CD8-positive, alpha-beta memory T cell (primary cell): ENCODE measurements at regions not wholly inside any gene's neighbourhood (a gene's known extent, or its start where the extent isn't known, plus 50 kb on each side); places are given as distances from the start of the nearest gene placed in this dataset.

Source experiments
- CTCF ChIA-PET: fragments of 350-600 bp; sonication (Branson Sonifier 250); formaldehyde crosslinking; loops from one replicate; lab custom pipeline; 2021; ENCODE audit warnings: antibody characterized with exemption; lab: Charles Lee
- POLR2A ChIA-PET: fragments of 350-600 bp; sonication (Branson Sonifier 250); formaldehyde crosslinking; loops from one replicate; lab custom pipeline; 2021; ENCODE audit warnings: antibody characterized with exemption; lab: Charles Lee
- DNase-seq, 5 donors: peaks; one replicate each; pipeline versions ENCODE4 v3.0.0 to v3.0.0-alpha.2; 2020 to 2022; ENCODE audit warnings: mixed read lengths in 1 of 5
- H3K27ac ChIP-seq: one replicate; pipeline ENCODE4 v1.7.0; 2013; ENCODE audit warnings: low read depth, mild to moderate bottlenecking, low read length, moderate library complexity
- H3K27me3 ChIP-seq: 2 replicates; pipeline ENCODE4 v1.7.0; 2013; ENCODE audit warnings: low read length, mild to moderate bottlenecking; ENCODE audit not compliant: insufficient read depth, poor library complexity, severe bottlenecking
- H3K36me3 ChIP-seq: 2 replicates; pipeline ENCODE4 v1.7.0; 2013; ENCODE audit warnings: mild to moderate bottlenecking, low read length, moderate library complexity; ENCODE audit not compliant: insufficient read depth
- H3K4me1 ChIP-seq: 2 replicates; pipeline ENCODE4 v1.7.0; 2013; ENCODE audit warnings: mild to moderate bottlenecking, low read length, moderate library complexity; ENCODE audit not compliant: insufficient read depth
- H3K4me3 ChIP-seq: 2 replicates; pipeline ENCODE4 v1.7.0; 2013; ENCODE audit warnings: mild to moderate bottlenecking, low read length
- H3K9me3 ChIP-seq: 2 replicates; pipeline ENCODE4 v1.7.0; 2013; ENCODE audit warnings: mild to moderate bottlenecking, low read length
- H3K27ac Mint-ChIP-seq, 8 donors: one replicate each; pipeline ENCODE4 v1.8.0; 2020 to 2021; ENCODE audit warnings: mixed read lengths in 8 of 8, mild to moderate bottlenecking in 6 of 8, inconsistent platforms in 3 of 8, moderate library complexity in 3 of 8
- H3K27me3 Mint-ChIP-seq, 2 donors: one replicate each; pipeline ENCODE4 v1.8.0; 2020 to 2021; ENCODE audit warnings: mixed read lengths in 2 of 2, mild to moderate bottlenecking in 1 of 2, moderate library complexity in 1 of 2
- H3K36me3 Mint-ChIP-seq, 3 donors: one replicate each; pipeline ENCODE4 v1.8.0; 2020 to 2021; ENCODE audit warnings: mixed read lengths in 3 of 3, inconsistent platforms in 1 of 3, mild to moderate bottlenecking in 1 of 3
- H3K4me1 Mint-ChIP-seq, 3 donors: one replicate each; pipeline ENCODE4 v1.8.0; 2020 to 2021; ENCODE audit warnings: mixed read lengths in 3 of 3, inconsistent platforms in 1 of 3, mild to moderate bottlenecking in 1 of 3
- H3K4me3 Mint-ChIP-seq, 7 donors: one replicate each; pipeline ENCODE4 v1.8.0; 2020 to 2021; ENCODE audit warnings: mixed read lengths in 7 of 7, mild to moderate bottlenecking in 6 of 7, moderate library complexity in 4 of 7, inconsistent platforms in 2 of 7
- H3K9me3 Mint-ChIP-seq, 5 donors: one replicate each; pipeline ENCODE4 v1.8.0; 2020 to 2022; ENCODE audit warnings: mixed read lengths in 5 of 5, mild to moderate bottlenecking in 3 of 5, moderate library complexity in 2 of 5, inconsistent platforms in 1 of 5

DNA sequence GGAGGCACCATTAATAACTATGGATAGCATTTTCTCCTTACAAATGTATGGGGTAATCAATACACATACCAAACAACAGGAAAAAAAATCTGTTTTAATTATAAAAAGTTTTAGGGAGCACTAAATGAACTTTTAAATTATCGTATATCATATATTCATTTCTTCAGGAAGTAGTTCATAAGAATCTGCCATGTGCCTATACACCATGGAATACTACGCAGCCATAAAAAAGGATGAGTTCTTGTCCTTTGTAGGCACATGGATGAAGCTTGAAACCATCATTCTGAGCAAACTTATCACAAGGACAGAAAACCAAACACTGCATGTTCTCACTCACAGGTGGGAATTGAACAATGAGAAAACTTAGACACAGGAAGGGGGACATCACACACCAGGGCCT, 162.1 kb upstream of the RASA1 start:
- peaks cover 0 to 3% (median 0%) of the 10 kb centered on the region in 5 donors for H3K9me3 Mint-ChIP-seq
- no peak overlapping the region for H3K27ac Mint-ChIP-seq
- H3K9me3 ChIP-seq, result no peaks in the 10 kb centered on the region
- CTCF ChIA-PET, result interaction anchor here (1.1 kb wide), 1 partner anchor 20 kb away, joined by 3 read pairs; no protein-coding TSS in a partner anchor
- no peaks in the 10 kb centered on the region for H3K27me3 ChIP-seq
- H3K27me3 Mint-ChIP-seq, result no peaks in the 10 kb centered on the region
- H3K4me3 Mint-ChIP-seq, result no peak overlapping the region
- H3K4me3 ChIP-seq, result no peak overlapping the region
- POLR2A ChIA-PET, result no interaction called here
- peaks cover 0 to 6% (median 0%) of the 10 kb centered on the region in 3 donors for H3K36me3 Mint-ChIP-seq
- H3K4me1 ChIP-seq, result peaks cover 3% of the 10 kb centered on the region
- peaks cover 19 to 28% (median 26%) of the 10 kb centered on the region in 3 donors for H3K4me1 Mint-ChIP-seq
- no peak overlapping the region for H3K27ac ChIP-seq
- no peak for DNase-seq
- H3K36me3 ChIP-seq, result no peaks in the 10 kb centered on the region

DNA sequence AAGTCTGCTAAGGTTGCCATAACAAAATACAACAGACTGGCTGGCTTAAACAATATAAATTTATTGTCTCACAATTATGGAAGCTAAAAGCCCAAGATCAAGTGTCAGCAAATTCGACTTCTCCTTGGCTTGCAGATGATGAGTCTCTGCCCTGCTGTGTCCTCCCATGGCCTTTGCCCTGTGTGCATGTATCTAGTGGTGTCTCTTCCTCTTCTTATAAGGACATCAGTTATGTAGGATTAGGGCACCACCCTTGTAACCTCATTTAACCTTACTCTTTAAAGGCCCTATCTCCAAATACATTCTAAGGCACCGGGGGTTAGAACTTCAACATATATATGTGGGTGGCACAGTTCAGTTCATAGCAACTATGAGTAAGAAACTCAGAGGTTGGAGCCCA, 157.9 kb upstream of the RASA1 start:
- no peaks in the 10 kb centered on the region for H3K36me3 ChIP-seq
- peaks cover 0 to 3% (median 0%) of the 10 kb centered on the region in 5 donors for H3K9me3 Mint-ChIP-seq
- H3K4me1 Mint-ChIP-seq, result peaks cover 2 to 9% (median 9%) of the 10 kb centered on the region in 3 donors
- H3K9me3 ChIP-seq, result no peaks in the 10 kb centered on the region
- H3K4me3 ChIP-seq, result no peak overlapping the region
- H3K27ac ChIP-seq, result no peak overlapping the region
- no peak overlapping the region for H3K4me3 Mint-ChIP-seq
- H3K27me3 ChIP-seq, result no peaks in the 10 kb centered on the region
- ChIA-PET CTCF (no interaction called here), POLR2A (no interaction called here)
- no peak for DNase-seq
- H3K4me1 ChIP-seq, result no peaks in the 10 kb centered on the region
- no peak overlapping the region for H3K27ac Mint-ChIP-seq
- no peaks in the 10 kb centered on the region for H3K27me3 Mint-ChIP-seq
- H3K36me3 Mint-ChIP-seq, result peaks cover 0 to 5% (median 0%) of the 10 kb centered on the region in 3 donors

GRCh38 chr5:87110721-87111120, 157.0 kb upstream of the RASA1 start:
- H3K4me1 Mint-ChIP-seq, result peaks cover 2 to 9% (median 9%) of the 10 kb centered on the region in 3 donors
- no peaks in the 10 kb centered on the region for H3K9me3 Mint-ChIP-seq
- no peaks in the 10 kb centered on the region for H3K9me3 ChIP-seq
- H3K36me3 ChIP-seq, result no peaks in the 10 kb centered on the region
- peaks cover 0 to 5% (median 0%) of the 10 kb centered on the region in 3 donors for H3K36me3 Mint-ChIP-seq
- POLR2A ChIA-PET, result no interaction called here
- H3K27me3 ChIP-seq, result no peaks in the 10 kb centered on the region
- H3K4me3 Mint-ChIP-seq, result no peak overlapping the region
- H3K27ac ChIP-seq, result no peak overlapping the region
- H3K27me3 Mint-ChIP-seq, result no peaks in the 10 kb centered on the region
- no peak overlapping the region for H3K4me3 ChIP-seq
- no peaks in the 10 kb centered on the region for H3K4me1 ChIP-seq
- no peak for DNase-seq
- H3K27ac Mint-ChIP-seq, result no peak overlapping the region
- CTCF ChIA-PET, result no interaction called here

- no peak overlapping the region for H3K4me3 ChIP-seq
- CTCF ChIA-PET, result no interaction called here
- Mint-ChIP-seq H3K4me3 (no peak overlapping the region), H3K27me3 (no peaks in the 10 kb centered on the region), H3K4me1 (peaks cover 2 to 16% (median 15%) of the 10 kb centered on the region in 3 donors), H3K27ac (peak overlapping the region in 1 of 8 donors; percentile 17), H3K9me3 (no peaks in the 10 kb centered on the region), H3K36me3 (peaks cover 0 to 5% (median 2%) of the 10 kb centered on the region in 3 donors)
- no peaks in the 10 kb centered on the region for H3K9me3 ChIP-seq
- H3K27me3 ChIP-seq, result no peaks in the 10 kb centered on the region
- H3K27ac ChIP-seq, result no peak overlapping the region
- H3K4me1 ChIP-seq, result no peaks in the 10 kb centered on the region
- no peak for DNase-seq
- H3K36me3 ChIP-seq, result no peaks in the 10 kb centered on the region
- POLR2A ChIA-PET, result no interaction called here
These were observed 153.8 kb upstream of the RASA1 start for GRCh38 chr5:87113861-87114260.

DNA sequence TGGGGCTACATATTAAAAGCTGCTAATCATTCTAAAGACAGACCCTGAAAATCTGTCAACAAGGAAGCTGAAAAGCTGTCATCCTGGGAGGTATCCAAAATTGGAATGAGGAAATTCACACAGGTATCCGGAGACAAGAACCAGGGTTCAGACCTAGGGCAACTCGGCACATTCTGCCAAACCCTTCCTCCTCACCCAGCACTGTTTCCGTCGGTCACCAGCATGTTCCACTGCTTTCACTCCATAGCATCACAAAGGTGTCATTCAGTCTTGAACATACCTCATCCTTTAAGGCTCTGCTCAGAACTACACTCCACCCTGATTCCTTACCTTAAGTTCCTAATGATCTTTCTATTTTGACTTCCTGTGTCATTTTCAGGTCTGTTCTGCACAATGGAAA, 153.1 kb upstream of the RASA1 start:
- Mint-ChIP-seq H3K4me1 (peaks cover 8 to 23% (median 23%) of the 10 kb centered on the region in 3 donors), H3K9me3 (no peaks in the 10 kb centered on the region), H3K4me3 (no peak overlapping the region), H3K36me3 (peaks cover 0 to 5% (median 2%) of the 10 kb centered on the region in 3 donors), H3K27me3 (no peaks in the 10 kb centered on the region), H3K27ac (no peak overlapping the region)
- ChIA-PET POLR2A (interaction anchor here (0.5 kb wide), 1 partner anchor 19 kb away, joined by 3 read pairs; no protein-coding TSS in a partner anchor), CTCF (no interaction called here)
- no peak for DNase-seq
- Histone ChIP-seq H3K27me3 (no peaks in the 10 kb centered on the region), H3K4me3 (no peak overlapping the region), H3K27ac (no peak overlapping the region), H3K36me3 (no peaks in the 10 kb centered on the region), H3K4me1 (no peaks in the 10 kb centered on the region), H3K9me3 (no peaks in the 10 kb centered on the region)

GRCh38 chr5:87115839-87116364, 151.8 kb upstream of the RASA1 start:
- Mint-ChIP-seq H3K4me3 (no peak overlapping the region), H3K9me3 (no peaks in the 10 kb centered on the region), H3K4me1 (peaks cover 18 to 35% (median 35%) of the 10 kb centered on the region in 3 donors), H3K27me3 (no peaks in the 10 kb centered on the region), H3K27ac (no peak overlapping the region), H3K36me3 (peaks cover 0 to 2% (median 0%) of the 10 kb centered on the region in 3 donors)
- no peak overlapping the region for H3K27ac ChIP-seq
- no peaks in the 10 kb centered on the region for H3K27me3 ChIP-seq
- ChIA-PET CTCF (no interaction called here), POLR2A (no interaction called here)
- no peaks in the 10 kb centered on the region for H3K9me3 ChIP-seq
- H3K4me3 ChIP-seq, result no peak overlapping the region
- H3K4me1 ChIP-seq, result peaks cover 10% of the 10 kb centered on the region
- DNase-seq, result no peak
- H3K36me3 ChIP-seq, result no peaks in the 10 kb centered on the region

DNA sequence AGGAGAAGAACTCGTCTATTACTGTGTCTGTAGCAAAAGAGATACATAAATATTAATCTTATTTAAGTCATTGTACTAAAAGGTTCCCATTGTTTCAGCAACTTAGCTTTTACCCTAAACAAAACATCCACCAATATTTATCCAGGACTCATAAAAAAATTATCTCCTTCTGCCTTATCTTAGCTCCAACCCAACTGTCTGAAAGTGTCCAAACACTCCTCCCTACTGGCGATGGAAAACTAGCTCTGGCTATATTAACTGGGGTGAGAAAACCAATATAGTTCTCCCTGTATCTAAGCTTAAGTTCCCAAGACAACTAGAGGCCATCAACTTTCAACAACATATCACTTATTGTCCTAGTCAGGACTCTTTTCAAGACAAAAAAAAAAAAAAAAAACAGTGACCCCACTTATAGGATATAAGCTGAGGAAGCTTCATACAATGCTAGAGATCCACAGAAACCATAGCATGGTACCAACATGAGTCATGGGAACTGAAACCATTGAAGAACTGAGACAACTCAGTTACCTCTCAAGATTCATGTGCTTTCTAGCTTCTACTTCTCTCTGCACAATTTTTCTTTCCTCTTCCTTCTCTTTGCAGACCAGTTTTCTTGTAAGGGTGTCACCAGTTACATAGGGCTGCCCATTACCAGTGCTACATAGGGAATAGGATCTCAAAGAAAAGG, 150.7 kb upstream of the RASA1 start:
- H3K4me1 ChIP-seq, result peaks cover 21% of the 10 kb centered on the region
- H3K27ac ChIP-seq, result no peak overlapping the region
- H3K4me1 Mint-ChIP-seq, result peaks cover 28 to 46% (median 46%) of the 10 kb centered on the region in 3 donors
- DNase-seq, result no peak
- H3K36me3 Mint-ChIP-seq, result peaks cover 0 to 2% (median 0%) of the 10 kb centered on the region in 3 donors
- H3K4me3 ChIP-seq, result no peak overlapping the region
- no peaks in the 10 kb centered on the region for H3K36me3 ChIP-seq
- H3K27me3 Mint-ChIP-seq, result no peaks in the 10 kb centered on the region
- ChIA-PET CTCF (no interaction called here), POLR2A (no interaction called here)
- H3K27me3 ChIP-seq, result no peaks in the 10 kb centered on the region
- no peaks in the 10 kb centered on the region for H3K9me3 ChIP-seq
- H3K9me3 Mint-ChIP-seq, result no peaks in the 10 kb centered on the region
- H3K4me3 Mint-ChIP-seq, result no peak overlapping the region
- no peak overlapping the region for H3K27ac Mint-ChIP-seq

- no peak for DNase-seq
- ChIA-PET CTCF (interaction anchor here (1.2 kb wide), 1 partner anchor 7 kb away, joined by 3 read pairs; no protein-coding TSS in a partner anchor), POLR2A (no interaction called here)
- Histone ChIP-seq H3K4me3 (no peak overlapping the region), H3K36me3 (no peaks in the 10 kb centered on the region), H3K27ac (no peak overlapping the region), H3K27me3 (no peaks in the 10 kb centered on the region), H3K4me1 (peaks cover 33% of the 10 kb centered on the region), H3K9me3 (no peaks in the 10 kb centered on the region)
- H3K27me3 Mint-ChIP-seq, result no peaks in the 10 kb centered on the region
- peak overlapping the region; percentile 48 to 90 (median 70) for H3K27ac Mint-ChIP-seq
- H3K36me3 Mint-ChIP-seq, result peaks cover 0 to 2% (median 0%) of the 10 kb centered on the region in 3 donors
- peaks cover 40 to 53% (median 52%) of the 10 kb centered on the region in 3 donors for H3K4me1 Mint-ChIP-seq
- H3K4me3 Mint-ChIP-seq, result no peak overlapping the region
- H3K9me3 Mint-ChIP-seq, result no peaks in the 10 kb centered on the region
These were observed 148.1 kb upstream of the RASA1 start for GRCh38 chr5:87119588-87119987.
